GM19395 (cell line): ENCODE measurements at regions not wholly inside any gene's neighbourhood (a gene's known extent, or its start where the extent isn't known, plus 50 kb on each side); places are given as distances from the start of the nearest gene placed in this dataset.
A peak's percentile ranks its signal among the peaks of the same experiment; 100 is the strongest.

Source experiments
- ATAC-seq: cut with Tn5 transposase; IDR thresholded peaks from one replicate; pipeline ENCODE4 v1.9.1; 2021; ENCODE audit warnings: mild to moderate bottlenecking, moderate library complexity; ENCODE audit not compliant: unreplicated experiment

DNA sequence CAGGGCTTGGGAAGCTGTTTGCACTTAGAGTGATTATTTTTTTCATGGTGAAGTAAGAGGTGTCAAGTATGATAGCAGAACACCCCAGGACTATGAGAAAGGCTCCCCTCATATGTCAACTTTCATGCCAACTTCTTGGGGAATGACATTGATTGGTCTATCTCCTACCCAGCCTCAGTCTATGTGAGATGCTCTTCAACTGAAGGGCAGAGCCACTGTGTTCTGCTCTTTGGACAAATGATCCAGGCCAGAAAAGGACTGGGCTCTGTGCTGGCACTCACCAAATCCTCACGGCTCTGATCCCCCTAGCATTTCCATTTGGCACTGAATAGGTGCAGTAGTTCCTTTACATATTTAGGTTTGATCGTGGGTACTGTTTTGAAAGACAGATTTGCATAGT lies 151.1 kb downstream of the DMRT2 start:
- no peak for ATAC-seq

DNA sequence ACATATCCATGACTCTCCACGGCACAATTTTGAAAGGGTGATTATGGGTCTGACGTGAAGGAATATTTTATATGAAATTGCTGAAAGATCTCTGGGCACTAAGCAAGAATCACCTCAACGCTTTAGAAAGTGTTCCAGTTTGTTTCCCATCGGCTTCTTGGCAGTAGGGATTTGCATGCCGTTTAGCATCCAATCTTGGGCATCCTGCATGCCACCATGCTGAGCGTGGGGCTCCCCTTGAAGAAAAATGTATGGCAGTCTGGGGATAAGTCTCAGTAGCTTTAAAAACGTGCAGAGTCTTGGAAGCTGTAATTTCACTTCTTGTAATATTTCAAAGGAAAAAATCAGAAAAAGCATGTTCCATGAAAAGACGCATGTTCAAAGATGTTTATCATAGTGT lies 151.7 kb downstream of the DMRT2 start:
- ATAC-seq, result no peak

DNA sequence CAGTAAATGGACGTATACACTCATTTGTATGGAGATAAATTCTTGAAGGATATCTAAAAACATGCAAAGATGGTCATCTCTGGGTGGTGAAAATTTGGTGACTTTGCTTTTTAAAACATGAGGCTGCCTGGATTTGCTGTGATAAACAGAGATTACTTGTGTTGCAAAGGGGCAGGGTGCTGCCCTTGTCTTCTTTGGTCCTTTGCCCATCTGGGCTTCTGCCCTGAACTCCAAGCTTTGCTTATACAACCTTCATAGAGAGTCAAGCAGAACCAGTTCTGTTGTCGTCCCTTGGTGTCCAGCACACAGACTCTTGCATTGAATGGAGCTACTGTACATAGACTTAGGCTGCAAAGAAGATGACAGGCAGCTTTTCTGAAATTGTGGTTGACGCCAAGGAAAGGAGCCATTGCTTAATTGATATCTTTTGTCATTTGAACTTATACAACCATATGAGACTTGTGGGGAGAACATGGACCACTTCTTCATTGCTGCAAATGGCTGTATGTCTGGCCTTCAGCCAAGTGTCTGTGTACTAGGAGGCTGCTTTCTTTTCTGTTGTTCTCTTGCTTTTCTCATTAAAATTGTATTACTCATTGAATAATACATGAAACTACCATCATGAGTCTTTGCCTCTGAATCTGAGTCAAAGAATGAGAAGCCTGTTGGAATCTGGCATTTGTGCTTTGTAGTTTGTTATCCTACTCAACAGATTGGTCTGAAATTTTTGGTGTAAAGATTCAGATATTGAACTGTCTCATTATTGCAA lies 152.5 kb downstream of the DMRT2 start:
- no peak for ATAC-seq

GRCh38 chr9:1207686-1208085 lies 157.5 kb downstream of the DMRT2 start:
- no peak for ATAC-seq

DNA sequence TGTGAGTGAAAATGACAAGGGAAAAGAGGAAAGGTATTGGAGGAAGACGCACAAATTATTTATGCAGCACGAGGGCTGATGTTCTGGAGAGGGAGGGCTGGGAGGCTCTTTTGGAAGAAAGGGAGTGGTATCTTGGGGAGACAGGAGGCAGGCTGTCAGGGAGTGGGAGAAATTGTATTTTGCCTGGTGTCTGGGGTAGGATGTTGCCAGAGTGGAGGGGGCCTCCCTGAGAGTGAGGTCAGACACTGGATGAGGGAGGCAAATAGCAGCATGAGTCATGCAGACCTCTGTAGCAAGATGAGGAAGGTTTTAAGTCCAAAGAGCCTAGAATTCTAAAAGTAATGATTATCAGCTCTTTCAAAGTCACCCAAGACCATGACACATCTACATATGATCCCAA lies 158.0 kb downstream of the DMRT2 start:
- no peak for ATAC-seq

DNA sequence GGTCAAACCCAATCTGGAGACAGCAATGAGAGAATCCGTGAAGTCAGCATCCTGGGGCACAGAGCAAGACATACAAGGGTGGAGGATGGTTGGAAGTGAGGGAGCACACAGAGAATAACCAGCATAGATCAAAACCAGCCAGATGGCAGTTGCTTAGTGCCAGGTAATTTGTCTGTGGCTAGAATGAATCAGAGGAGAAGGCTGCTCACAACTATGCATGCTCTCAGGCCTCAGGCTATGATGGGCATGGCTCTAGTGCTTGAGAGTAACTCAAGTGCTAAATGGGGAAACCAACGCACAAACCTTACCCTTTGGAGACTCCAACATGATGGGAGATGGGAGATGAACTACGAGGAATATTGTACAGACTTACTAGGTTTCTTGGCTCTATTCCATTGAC lies 160.8 kb downstream of the DMRT2 start:
- ATAC-seq, result no peak

GRCh38 chr9:1216532-1216931 lies 166.4 kb downstream of the DMRT2 start:
- no peak for ATAC-seq

DNA sequence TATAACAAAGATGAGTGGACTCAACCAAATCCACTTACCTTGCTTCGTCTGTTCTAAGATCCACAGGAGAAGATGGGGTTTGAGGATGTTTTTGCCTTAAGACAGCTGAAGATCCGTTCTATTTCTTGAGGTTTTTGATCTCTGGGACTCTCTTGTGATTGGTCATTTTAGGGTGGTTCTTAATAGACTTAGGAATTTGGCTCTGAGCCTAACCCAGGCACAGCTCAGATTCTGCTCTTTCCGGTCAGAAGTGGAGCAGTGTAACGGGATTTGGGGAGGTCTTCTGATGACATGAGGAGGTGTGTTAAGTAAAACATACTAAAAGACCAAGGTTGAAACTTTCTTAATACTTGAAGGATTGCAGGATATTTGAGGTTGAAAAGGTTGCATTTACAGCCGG lies 166.9 kb downstream of the DMRT2 start:
- ATAC-seq, result no peak

- no peak for ATAC-seq
Measured at GRCh38 chr9:1219284-1219683, 169.1 kb downstream of the DMRT2 start.

DNA sequence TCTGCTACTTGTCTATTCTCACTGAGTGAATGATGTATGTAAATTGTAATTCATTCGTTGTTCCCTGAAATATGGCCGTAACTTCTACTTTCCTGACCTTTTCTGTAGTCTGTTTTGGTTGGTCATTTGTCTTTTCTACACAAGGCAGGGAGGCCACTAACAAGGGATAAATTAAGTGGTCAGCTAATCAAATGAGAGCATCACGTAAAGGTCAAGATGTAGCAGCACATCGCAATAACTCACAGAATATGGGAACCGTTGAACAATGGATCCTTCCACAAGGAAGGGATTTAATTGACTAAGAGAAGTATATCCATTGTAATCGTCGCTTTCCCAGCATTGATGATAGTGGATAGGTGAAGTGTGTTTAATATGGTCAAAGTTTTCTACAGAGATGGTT lies 171.1 kb downstream of the DMRT2 start:
- no peak for ATAC-seq

- no peak for ATAC-seq
Measured at GRCh38 chr9:1222511-1222910, 172.4 kb downstream of the DMRT2 start.

GRCh38 chr9:1231998-1232919 lies 182.1 kb downstream of the DMRT2 start:
- ATAC-seq, result peak; percentile 95

GRCh38 chr9:1233568-1233967 lies 183.4 kb downstream of the DMRT2 start:
- no peak for ATAC-seq

GRCh38 chr9:1235650-1236049 lies 185.5 kb downstream of the DMRT2 start:
- ATAC-seq, result no peak

- no peak for ATAC-seq
Measured at GRCh38 chr9:1236061-1236460, 185.9 kb downstream of the DMRT2 start.

DNA sequence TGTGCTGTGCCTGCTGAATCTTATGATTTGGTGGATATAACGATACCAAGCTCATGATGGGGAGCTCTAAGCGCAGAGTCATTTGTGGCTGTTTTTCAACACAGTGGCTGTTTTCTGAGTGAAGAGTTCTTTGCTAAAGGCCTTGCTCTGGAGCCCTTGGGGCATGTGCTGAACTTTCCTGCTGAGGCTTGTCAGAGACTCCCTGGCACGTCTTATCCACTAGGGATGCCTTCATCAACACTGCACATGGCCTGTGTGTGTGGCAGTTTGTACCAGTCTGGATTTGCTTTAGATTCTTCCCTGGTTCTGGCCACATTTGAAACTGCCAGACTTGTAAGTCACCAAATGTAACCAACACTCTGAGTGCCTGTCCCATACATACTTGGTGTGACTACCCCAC lies 188.2 kb downstream of the DMRT2 start:
- no peak for ATAC-seq

GRCh38 chr9:1248743-1249142 lies 198.6 kb downstream of the DMRT2 start:
- ATAC-seq, result no peak

DNA sequence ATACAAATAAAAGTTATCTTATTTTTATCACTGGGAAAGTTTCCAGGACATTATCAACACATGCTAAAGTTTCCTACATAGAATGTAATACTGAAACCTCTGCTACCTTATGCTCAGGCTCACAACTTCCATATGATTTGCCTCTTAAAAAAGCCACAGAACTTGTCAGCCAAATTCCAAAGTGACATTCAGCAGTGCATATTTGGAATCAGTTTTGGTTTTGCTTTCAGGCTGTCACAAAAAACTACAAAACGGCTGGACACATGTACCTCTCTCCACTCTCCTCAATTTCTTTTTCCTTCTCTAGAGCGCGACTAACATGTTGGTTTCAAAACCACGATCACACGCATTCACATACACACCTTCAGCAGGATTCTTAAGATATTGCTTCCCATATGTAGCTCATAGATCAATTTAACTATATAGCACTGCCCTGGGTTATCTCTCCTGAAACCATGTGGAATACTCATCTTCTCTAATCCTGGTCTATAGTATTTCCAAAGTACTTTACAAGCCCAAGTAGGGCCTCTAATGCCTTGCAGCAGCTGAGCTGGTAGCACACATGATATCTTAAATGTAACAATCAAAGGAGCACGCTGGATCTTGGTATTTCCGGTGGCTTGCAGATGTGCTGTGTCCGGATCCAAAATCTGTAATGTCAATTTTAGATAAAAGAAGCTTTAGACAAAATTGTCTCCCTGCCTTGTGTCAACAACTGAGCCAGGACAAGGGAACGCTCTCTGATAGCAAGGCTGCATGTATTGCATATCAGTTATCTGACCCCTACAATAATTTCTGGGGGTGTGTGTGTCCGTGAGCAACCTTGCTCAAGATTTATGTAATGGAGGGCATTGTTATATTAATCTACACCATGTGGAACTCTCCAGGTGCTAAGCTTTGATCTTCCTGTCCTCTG lies 203.2 kb downstream of the DMRT2 start:
- ATAC-seq, result no peak

DNA sequence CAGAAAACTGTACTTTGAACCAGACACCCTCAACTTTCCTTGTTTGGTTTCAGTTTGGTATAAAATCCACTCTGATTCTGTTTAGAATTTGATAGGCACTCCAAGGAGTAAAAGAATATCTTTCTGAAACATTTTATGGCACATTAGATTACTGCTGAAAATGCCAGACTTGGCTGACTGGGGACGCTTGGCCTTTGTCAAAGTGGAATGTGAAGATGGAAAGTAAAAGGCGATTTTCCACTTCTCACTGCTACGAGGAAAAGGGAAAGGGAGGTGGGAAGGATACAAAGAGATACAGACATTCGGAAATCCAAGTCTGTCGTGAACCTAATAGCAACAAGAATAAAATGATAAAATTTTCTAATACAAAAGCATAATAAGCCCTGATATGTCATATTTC lies 203.9 kb downstream of the DMRT2 start:
- no peak for ATAC-seq

- no peak for ATAC-seq
Measured at GRCh38 chr9:1256178-1256577, 206.0 kb downstream of the DMRT2 start.

- no peak for ATAC-seq
Measured at GRCh38 chr9:1261266-1261665, 211.1 kb downstream of the DMRT2 start.
